Esophagus (tissue), 2 donors: ENCODE measurements at regions not wholly inside any gene's neighbourhood (a gene's known extent, or its start where the extent isn't known, plus 50 kb on each side); places are given as distances from the start of the nearest gene placed in this dataset.

ENCODE experiments used
- H3K27ac ChIP-seq, 2 donors: one replicate each; pipeline ENCODE4 v1.5.1; 2013; ENCODE audit warnings: low read depth in 2 of 2, mild to moderate bottlenecking in 2 of 2, inconsistent platforms in 1 of 2, low read length in 1 of 2, moderate library complexity in 1 of 2
- H3K27me3 ChIP-seq, 2 donors: one replicate each; pipeline ENCODE4 v1.6.1; 2013; ENCODE audit warnings: low read length in 2 of 2, control low read depth in 1 of 2, mild to moderate bottlenecking in 1 of 2; ENCODE audit not compliant: insufficient read depth in 2 of 2, control insufficient read depth in 1 of 2
- H3K36me3 ChIP-seq, 2 donors: one replicate each; pipeline ENCODE4 v1.6.1; 2013; ENCODE audit warnings: low read length in 1 of 2; ENCODE audit not compliant: control insufficient read depth in 2 of 2, insufficient read depth in 2 of 2
- H3K4me1 ChIP-seq, 2 donors: one replicate each; pipeline ENCODE4 v1.6.1; 2013; ENCODE audit warnings: low read length in 1 of 2; ENCODE audit not compliant: control insufficient read depth in 2 of 2, insufficient read depth in 2 of 2
- H3K4me3 ChIP-seq, 2 donors: one replicate each; pipeline ENCODE4 v1.5.1; 2013; ENCODE audit warnings: low read length in 2 of 2, mild to moderate bottlenecking in 2 of 2, low read depth in 1 of 2, moderate library complexity in 1 of 2
- H3K9me3 ChIP-seq, 2 donors: one replicate each; pipeline ENCODE4 v1.6.1; 2013; ENCODE audit warnings: mild to moderate bottlenecking in 2 of 2, low read depth in 1 of 2, low read length in 1 of 2, moderate library complexity in 1 of 2; ENCODE audit not compliant: control insufficient read depth in 2 of 2, insufficient read depth in 1 of 2
- WGBS, 2 donors: extraction: QIAGEN DNeasy Blood & Tissue Kit; methylation state at CpG; one replicate each; pipeline ENCODE4 v1.1.7; 2013; 5-methylcytosine and 5-hydroxymethylcytosine counted together
- donor health status: healthy with polysubstance abuse.
- donor health status: Bipolar disorder and iron deficiency.

DNA sequence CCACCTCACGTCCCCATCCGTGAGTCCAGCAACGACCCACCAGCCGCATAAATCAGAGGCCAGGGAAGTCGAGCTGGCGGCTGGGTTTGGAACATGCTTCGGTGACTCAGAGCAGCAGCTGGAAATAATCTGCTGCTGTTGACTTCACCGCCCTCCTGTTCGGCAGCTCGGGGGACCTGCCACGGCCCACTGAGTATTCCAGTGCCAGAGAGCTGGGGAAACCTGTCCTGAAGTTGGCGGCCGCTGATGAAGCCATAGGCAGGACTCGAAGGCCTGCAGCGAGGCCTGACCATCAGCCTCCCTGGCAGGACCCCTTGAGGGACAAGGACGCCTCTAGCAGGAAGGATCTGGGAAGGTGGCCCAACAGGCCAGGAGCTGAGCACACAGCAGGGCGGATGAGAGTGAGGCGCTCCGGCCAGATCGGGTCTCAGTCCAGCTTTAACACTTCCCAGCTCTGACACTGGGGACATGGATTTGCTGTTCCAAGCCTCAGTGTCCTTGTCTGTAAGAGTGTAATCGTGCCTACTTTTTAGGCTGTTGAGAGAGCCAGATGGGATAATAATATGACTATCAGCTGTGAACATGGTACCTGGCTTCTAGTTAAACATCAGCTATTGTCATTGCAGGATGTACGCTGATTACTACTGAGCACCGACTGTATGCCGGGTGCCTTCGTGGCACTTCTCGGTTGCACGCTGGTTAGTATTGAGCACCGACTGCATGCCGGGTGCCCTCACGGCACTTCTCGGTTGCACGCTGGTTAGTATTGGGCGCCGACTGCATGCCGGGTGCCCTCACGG is 50.4 kb upstream of the CIBAR2 start:
- no peaks in the 10 kb centered on the region for H3K36me3 ChIP-seq
- 55 to 72% methylated on average over 36 of the region's 36 CpGs for WGBS, 2 donors
- H3K9me3 ChIP-seq: no peaks in the 10 kb centered on the region
- no peaks in the 10 kb centered on the region for H3K27me3 ChIP-seq
- peak overlapping the region in 1 of 2 donors; percentile 61 for H3K27ac ChIP-seq
- no peak overlapping the region for H3K4me3 ChIP-seq
- peaks cover 0 to 5% of the 10 kb centered on the region in 2 donors for H3K4me1 ChIP-seq

DNA sequence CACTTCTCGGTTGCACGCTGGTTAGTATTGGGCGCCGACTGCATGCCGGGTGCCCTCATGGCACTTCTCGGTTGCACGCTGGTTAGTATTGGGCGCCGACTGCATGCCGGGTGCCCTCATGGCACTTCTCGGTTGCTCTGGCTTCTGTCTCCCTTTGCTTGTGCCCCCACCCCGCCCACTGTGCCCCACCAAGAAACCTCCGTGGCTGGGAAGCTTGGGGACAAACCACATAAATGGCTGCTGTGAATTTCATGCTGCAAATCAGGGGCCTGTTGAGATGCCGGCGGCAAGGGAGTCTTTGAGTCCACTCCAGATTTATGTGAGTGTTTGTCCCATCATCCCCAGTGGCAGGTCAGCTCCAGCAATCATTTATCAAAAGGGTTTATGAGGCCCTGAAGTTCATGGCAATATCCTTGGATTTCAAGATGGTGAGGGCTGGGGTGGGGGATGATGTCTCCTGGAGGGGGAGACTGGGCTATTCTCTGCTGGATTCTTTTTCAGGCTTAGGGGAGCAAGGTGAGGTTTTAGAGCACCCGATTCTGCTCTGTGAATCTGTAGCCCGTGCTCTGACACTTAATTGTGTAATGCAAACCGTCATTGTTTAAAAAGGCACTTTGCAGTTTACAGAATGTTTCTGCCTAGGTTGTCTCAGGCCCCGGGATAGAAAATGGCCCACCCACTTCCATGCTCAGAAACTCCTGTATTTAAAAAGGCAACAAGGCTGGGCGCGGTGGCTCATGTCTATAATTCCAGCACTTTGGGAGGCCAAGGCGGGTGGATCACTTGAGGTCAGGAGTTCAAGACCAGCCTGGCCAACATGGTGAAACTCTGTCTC is 51.2 kb upstream of the CIBAR2 start:
- Histone ChIP-seq H3K27ac (no peak overlapping the region), H3K4me3 (no peak overlapping the region), H3K9me3 (no peaks in the 10 kb centered on the region), H3K4me1 (peaks cover 0 to 5% of the 10 kb centered on the region in 2 donors), H3K27me3 (no peaks in the 10 kb centered on the region), H3K36me3 (no peaks in the 10 kb centered on the region)
- WGBS, 2 donors: 85 to 86% methylated on average over 22 of the region's 22 CpGs

DNA sequence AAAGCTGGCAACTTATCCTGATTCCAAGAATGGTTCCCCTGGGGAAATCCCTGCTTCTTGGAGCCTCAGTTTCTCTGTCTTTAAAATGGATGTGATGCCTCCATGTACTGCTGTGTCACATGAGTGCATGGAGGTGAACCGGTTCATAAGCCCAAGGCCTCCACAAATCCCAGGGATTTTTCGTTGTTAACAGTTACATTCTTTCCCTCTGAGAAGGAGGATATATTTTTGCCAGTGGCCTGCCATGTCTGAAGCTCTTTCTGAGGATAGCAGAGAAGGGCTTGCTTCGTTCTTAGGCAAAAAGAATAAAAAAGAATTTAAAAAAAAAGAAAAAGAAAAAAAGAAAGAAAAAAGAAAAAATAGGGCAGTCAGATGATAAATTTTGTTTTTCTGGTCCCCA is 52.2 kb upstream of the CIBAR2 start:
- WGBS, 2 donors: 77 to 79% methylated on average over 3 of the region's 3 CpGs
- no peak overlapping the region for H3K4me3 ChIP-seq
- no peaks in the 10 kb centered on the region for H3K27me3 ChIP-seq
- peaks cover 0 to 5% of the 10 kb centered on the region in 2 donors for H3K4me1 ChIP-seq
- no peaks in the 10 kb centered on the region for H3K36me3 ChIP-seq
- peak overlapping the region in 1 of 2 donors; percentile 30 for H3K27ac ChIP-seq
- H3K9me3 ChIP-seq: no peaks in the 10 kb centered on the region

DNA sequence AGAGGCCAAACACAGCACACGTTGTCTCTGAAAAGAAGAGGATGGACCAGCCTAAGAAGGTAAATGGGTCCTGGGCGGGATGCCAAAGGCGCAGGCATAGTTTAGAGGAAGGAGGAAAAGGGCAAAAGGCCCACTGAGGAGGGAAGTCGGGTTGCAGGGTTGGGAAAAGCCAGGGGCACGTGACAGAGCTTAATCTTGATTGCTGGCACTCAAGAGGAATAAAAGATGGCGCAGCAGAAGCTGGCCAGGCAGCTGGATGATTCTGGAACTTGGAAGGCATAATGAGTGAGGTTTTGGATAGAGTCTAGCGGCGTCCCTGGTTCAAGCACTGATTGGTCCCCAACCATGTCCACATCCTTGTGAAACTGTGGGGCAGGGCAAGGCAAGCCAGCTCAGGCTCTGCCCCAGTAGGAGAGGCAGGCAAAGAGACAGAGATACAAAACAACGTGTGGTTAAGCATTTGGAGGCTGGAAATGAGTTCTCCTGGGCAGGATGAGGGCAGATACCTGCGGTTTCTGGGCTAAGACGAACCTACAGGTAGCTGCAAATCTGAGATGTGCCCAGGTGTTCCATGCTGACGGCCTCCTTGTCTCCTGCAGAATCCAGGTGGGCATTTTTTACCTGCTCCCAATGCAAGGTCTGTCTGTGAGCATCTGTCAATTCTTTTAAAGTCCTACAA is 52.7 kb upstream of the CIBAR2 start:
- WGBS, 2 donors: 64 to 69% methylated on average over 12 of the region's 12 CpGs

DNA sequence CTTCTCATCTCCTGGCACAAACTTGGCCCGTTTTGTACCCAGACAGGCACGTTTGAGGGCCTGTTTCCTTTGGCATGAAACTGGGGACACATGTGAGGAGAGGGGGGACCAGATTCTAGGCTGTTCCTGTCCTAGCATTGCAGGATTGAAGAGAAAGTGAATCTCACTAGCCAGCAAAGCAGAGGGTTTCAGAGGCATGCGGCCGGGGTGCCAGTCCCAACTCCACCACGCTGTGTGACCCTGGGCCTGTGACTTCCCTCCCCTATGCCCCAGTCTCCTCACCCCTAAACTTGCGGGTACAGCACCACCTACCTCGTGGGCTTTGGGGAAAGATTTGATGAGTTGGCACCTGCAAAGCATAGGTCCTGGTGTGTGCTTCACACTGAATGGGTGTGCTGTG is 53.5 kb upstream of the CIBAR2 start:
- Histone ChIP-seq H3K27me3 (peaks cover 0 to 4% of the 10 kb centered on the region in 2 donors), H3K9me3 (no peaks in the 10 kb centered on the region), H3K4me1 (peaks cover 0 to 14% of the 10 kb centered on the region in 2 donors), H3K4me3 (no peak overlapping the region), H3K36me3 (no peaks in the 10 kb centered on the region), H3K27ac (no peak overlapping the region)
- WGBS, 2 donors: 79 to 87% methylated on average over 7 of the region's 7 CpGs

More for the DNA sequence above, 52.7 kb upstream of the CIBAR2 start:
- Histone ChIP-seq H3K4me1 (peaks cover 0 to 9% of the 10 kb centered on the region in 2 donors), H3K4me3 (no peak overlapping the region), H3K27me3 (peaks cover 0 to under 1% of the 10 kb centered on the region in 2 donors), H3K36me3 (no peaks in the 10 kb centered on the region), H3K9me3 (no peaks in the 10 kb centered on the region), H3K27ac (no peak overlapping the region)

DNA sequence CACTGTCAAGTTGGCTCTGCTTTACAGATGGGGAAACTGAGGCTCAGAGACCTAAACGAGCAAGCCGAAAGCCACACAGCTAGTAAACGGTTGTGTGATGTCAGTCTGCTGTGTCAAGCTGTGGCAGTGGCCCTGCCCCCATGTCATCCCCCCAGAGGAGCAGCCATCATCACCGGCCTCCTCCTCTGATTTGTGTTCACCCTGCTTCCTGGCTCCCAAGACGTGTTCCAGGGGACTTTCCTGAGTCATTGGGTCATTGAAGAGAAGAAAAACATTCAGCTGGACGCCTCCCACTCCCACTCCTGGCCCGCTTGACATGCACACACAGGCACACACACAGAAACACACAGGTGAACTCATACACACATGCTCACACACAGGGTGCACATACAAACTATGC is 54.0 kb upstream of the CIBAR2 start:
- Histone ChIP-seq H3K4me1 (peaks cover 0 to 14% of the 10 kb centered on the region in 2 donors), H3K27me3 (peaks cover 0 to 4% of the 10 kb centered on the region in 2 donors), H3K27ac (no peak overlapping the region), H3K4me3 (no peak overlapping the region), H3K9me3 (no peaks in the 10 kb centered on the region), H3K36me3 (no peaks in the 10 kb centered on the region)
- 72 to 73% methylated on average over 7 of the region's 7 CpGs for WGBS, 2 donors

DNA sequence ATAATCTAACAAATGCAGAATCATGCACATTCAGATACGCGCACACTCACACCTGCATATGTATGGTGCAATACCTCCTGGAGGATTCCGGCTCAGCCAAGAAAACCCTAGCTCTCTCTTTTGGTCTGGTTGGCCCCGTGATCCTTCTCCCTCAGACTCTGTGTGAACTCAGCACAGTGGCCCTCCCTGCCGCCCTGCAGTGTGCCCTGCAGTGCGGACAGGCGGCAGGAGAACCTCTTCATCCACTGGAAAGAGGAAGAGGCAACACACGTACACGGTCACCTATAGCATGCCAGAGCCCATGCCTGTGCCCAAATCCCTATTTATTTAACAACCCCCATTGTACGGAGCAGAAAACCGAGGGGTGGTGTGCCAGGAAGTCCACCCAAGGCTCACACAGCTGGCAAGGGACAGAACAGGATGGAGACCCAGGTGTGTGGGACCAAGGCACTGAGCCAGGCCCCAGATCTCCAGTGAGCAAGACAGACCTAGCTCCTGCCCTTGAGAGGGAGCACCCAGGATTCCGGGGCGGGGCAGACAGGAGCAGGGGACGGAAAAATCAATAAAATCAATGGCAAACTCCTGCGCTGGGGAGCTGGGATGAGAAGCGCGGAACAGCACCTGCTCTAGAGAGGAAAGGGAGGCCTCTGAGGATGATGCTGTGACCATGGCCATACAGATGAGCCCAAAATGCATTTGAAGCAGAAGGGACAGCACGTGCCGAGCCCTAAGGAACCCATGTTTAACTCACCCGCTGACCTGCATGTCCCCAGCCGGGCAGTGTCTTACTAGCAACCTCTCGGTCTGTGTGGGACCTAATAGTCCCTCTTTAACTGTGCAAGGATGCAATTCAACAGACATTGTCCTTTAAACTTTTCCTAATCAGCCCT is 54.7 kb upstream of the CIBAR2 start:
- WGBS, 2 donors: 73 to 88% methylated on average over 22 of the region's 22 CpGs
- no peak overlapping the region for H3K27ac ChIP-seq
- H3K36me3 ChIP-seq: no peaks in the 10 kb centered on the region
- peaks cover 0 to 14% of the 10 kb centered on the region in 2 donors for H3K4me1 ChIP-seq
- H3K4me3 ChIP-seq: no peak overlapping the region
- peaks cover 0 to 4% of the 10 kb centered on the region in 2 donors for H3K27me3 ChIP-seq
- peaks cover 0 to 3% of the 10 kb centered on the region in 2 donors for H3K9me3 ChIP-seq

DNA sequence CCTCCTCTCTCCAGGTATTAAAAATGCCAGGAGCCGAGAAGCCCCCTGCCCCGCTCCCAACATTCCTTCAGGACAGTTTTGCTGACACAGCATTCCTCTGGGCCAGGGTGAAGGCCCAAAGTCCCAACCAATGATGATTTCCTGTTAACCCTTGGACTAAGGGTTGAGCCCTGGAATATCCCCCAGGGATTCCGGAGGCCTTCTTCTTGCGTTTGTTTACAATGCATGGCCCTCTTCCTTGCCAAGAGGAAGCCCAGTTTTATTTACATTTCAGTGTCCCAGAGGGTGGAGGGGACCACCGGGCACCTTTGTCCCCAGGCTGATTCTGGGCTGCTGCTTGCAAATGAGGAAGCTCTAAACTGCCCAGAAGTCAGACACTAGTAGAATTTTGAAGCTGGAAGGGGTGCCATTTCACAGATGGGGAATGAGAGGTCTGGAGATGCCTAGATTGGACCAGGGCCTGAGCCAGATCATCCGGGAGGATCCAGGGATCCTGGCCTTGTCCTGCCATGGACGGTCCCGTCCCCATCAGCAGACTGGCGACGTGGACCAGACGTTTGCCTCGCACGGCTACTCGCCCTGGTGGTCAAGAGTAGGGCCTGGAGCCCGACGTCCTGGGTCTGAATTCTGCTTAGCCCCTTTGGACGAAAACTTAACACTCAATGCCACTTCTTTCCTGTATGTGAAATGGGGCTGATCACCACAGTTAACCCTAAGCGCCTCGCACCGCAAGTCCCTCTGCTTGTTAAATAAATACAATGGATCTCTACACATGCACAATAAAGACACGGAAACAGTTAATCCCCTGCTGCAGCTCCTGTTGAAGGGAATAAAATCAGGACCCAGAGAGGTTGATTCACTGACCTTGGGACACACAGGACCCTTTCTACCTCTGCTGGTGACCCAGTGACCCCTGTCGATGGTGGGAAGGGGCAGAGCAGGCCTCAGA is 55.6 kb upstream of the CIBAR2 start:
- H3K36me3 ChIP-seq: no peaks in the 10 kb centered on the region
- peaks cover 0 to 3% of the 10 kb centered on the region in 2 donors for H3K9me3 ChIP-seq
- peaks cover 0 to 14% of the 10 kb centered on the region in 2 donors for H3K4me1 ChIP-seq
- WGBS, 2 donors: 76 to 78% methylated on average over 22 of the region's 22 CpGs
- no peak overlapping the region for H3K4me3 ChIP-seq
- H3K27me3 ChIP-seq: peaks cover 0 to 4% of the 10 kb centered on the region in 2 donors
- H3K27ac ChIP-seq: no peak overlapping the region
